HepG2 (cell line): ENCODE measurements at regions not wholly inside any gene's neighbourhood (a gene's known extent, or its start where the extent isn't known, plus 50 kb on each side); places are given as distances from the start of the nearest gene placed in this dataset.

Experiments
- ATAC-seq: fragments of 200-7000 bp; cut with Tn5 transposase; 3 replicates; pipeline ENCODE4 v1.9.1; 2020; ENCODE audit warnings: mild to moderate bottlenecking, moderate library complexity
- BruUV-seq: library from RNA; stranded (reverse); fragments of 400-500 nt; replicated peaks from 2 replicates; lab custom pipeline; 2021; lab: Mats Ljungman, UMichigan
- CTCF ChIA-PET: fragments of 300-600 bp; formaldehyde crosslinking; extraction: SDS; loops from one replicate; lab custom pipeline; 2021; ENCODE audit warnings: low total read pairs, inconsistent platforms, low intra/inter-chr PET ratio; lab: Yijun Ruan, JAX
- POLR2A ChIA-PET: fragments of 350-600 bp; sonication (Branson Sonifier 250); formaldehyde crosslinking; loops from one replicate; lab custom pipeline; 2020; ENCODE audit warnings: antibody characterized with exemption, inconsistent platforms; lab: Yijun Ruan, JAX
- DNase-seq: peaks from one replicate; pipeline ENCODE4 v3.0.0-alpha.2; 2015; ENCODE audit warnings: low spot score
- FAIRE-seq: peaks from 3 replicates; lab custom pipeline; 2011; peaks lifted over from hg19 to GRCh38; lab: Jason Lieb, UNC
- H2AFZ ChIP-seq: one replicate; pipeline ENCODE4 v1.6.1; 2011; ENCODE audit warnings: low read length, inconsistent platforms
- H3K27ac ChIP-seq: fragments of 300-600 bp; 3 replicates; pipeline ENCODE4 v1.8.0; 2011; ENCODE audit warnings: mixed run types, mild to moderate bottlenecking, mixed read lengths, low read length, inconsistent platforms; ENCODE audit not compliant: insufficient read depth; ENCODE audit errors: extremely low read length
- H3K27me3 ChIP-seq, 2 experiments: fragments of 200-600 bp in 1 of 2; 2 replicates in 1 of 2; 3 replicates in 1 of 2; pipeline versions ENCODE4 v1.6.0 to v1.8.0; 2011; ENCODE audit warnings: low read length in 2 of 2, mild to moderate bottlenecking in 2 of 2, moderate library complexity in 2 of 2, inconsistent platforms in 1 of 2; ENCODE audit not compliant: insufficient read depth in 2 of 2, control insufficient read depth in 1 of 2
- H3K36me3 ChIP-seq, 2 experiments: fragments of 200-600 bp in 1 of 2; replicated peaks in 1 of 2; 2 replicates in 1 of 2; 3 replicates in 1 of 2; pipeline versions ENCODE4 v1.5.1 to v1.8.0; 2011; ENCODE audit warnings: low read length in 2 of 2, inconsistent platforms in 1 of 2; ENCODE audit not compliant: insufficient read depth in 2 of 2, control insufficient read depth in 1 of 2
- H3K4me1 ChIP-seq: 2 replicates; pipeline ENCODE4 v1.5.1; 2012; ENCODE audit warnings: low read length, inconsistent platforms; ENCODE audit not compliant: insufficient read depth
- H3K4me2 ChIP-seq: 2 replicates; pipeline ENCODE4 v1.6.0; 2011; ENCODE audit warnings: low read depth, low read length, inconsistent platforms
- H3K4me3 ChIP-seq, 3 experiments: fragments of 200-600 bp in 1 of 3; sonication (generic), shearing (Covaris generic) in 1 of 3; replicated peaks in 1 of 3; 2 replicates each; pipeline ENCODE4 v1.5.1; 2011 to 2016; ENCODE audit warnings: low read length in 3 of 3, inconsistent platforms in 2 of 3, low read depth in 2 of 3, mild to moderate bottlenecking in 2 of 3, control low read depth in 1 of 3, mixed read lengths in 1 of 3; ENCODE audit not compliant: insufficient read depth in 1 of 3
- H3K79me2 ChIP-seq: one replicate; pipeline ENCODE4 v1.6.1; 2011; ENCODE audit warnings: low read length, inconsistent platforms; ENCODE audit not compliant: insufficient read depth
- H3K9ac ChIP-seq: 2 replicates; pipeline ENCODE4 v1.6.0; 2011; ENCODE audit warnings: mild to moderate bottlenecking, low read depth, low read length, inconsistent platforms; ENCODE audit not compliant: insufficient read depth
- H3K9me3 ChIP-seq: 2 replicates; pipeline ENCODE4 v1.5.1; 2012; ENCODE audit warnings: mild to moderate bottlenecking, low read length
- H4K20me1 ChIP-seq: 2 replicates; pipeline ENCODE4 v1.6.0; 2011; ENCODE audit warnings: inconsistent platforms, mild to moderate bottlenecking, low read length, moderate library complexity; ENCODE audit not compliant: insufficient read depth
- CBX1 ChIP-seq: IDR thresholded peaks from one replicate; pipeline ENCODE4 v1.6.1; 2016; ENCODE audit warnings: antibody characterized with exemption, low read depth
- DMAP1 ChIP-seq: IDR thresholded peaks from 2 replicates; pipeline ENCODE4 v1.6.1; 2016
- GPBP1L1 ChIP-seq: sonication (generic); formaldehyde crosslinking; IDR thresholded peaks from 2 replicates; pipeline ENCODE4 v1.5.0; 2020; ENCODE audit warnings: mild to moderate bottlenecking, missing genetic modification reagents
- GZF1 ChIP-seq: sonication (generic); formaldehyde crosslinking; IDR thresholded peaks from 2 replicates; pipeline ENCODE4 v1.5.1; 2020; ENCODE audit warnings: mild to moderate bottlenecking, missing genetic modification reagents
- KLF12 ChIP-seq: sonication (generic); formaldehyde crosslinking; IDR thresholded peaks from 2 replicates; pipeline ENCODE4 v1.4.0; 2020; ENCODE audit warnings: missing genetic modification reagents, borderline replicate concordance
- MED1 ChIP-seq: sonication (generic); formaldehyde crosslinking; IDR thresholded peaks from 2 replicates; pipeline ENCODE4 v1.4.0; 2020; ENCODE audit warnings: missing genetic modification reagents
- MIXL1 ChIP-seq: IDR thresholded peaks from 2 replicates; pipeline ENCODE4 v1.6.1; 2016
- NAIF1 ChIP-seq: sonication (generic); formaldehyde crosslinking; IDR thresholded peaks from 2 replicates; pipeline ENCODE4 v1.5.0; 2020; ENCODE audit warnings: mild to moderate bottlenecking, missing genetic modification reagents, borderline replicate concordance
- NCOA2 ChIP-seq: sonication (generic); formaldehyde crosslinking; IDR thresholded peaks from 2 replicates; pipeline ENCODE4 v1.8.0; 2022; ENCODE audit warnings: inconsistent platforms
- PAXIP1 ChIP-seq: sonication (generic); formaldehyde crosslinking; conservative IDR thresholded peaks from 2 replicates; pipeline ENCODE4 v1.4.0; 2020; ENCODE audit warnings: mild to moderate bottlenecking, missing genetic modification reagents, moderate library complexity
- SNRNP70 ChIP-seq: fragments of 200-400 bp; formaldehyde crosslinking; IDR thresholded peaks from 2 replicates; pipeline ENCODE4 v1.6.1; 2017; ENCODE audit warnings: mild to moderate bottlenecking, low read depth, low read length, moderate library complexity
- SOX6 ChIP-seq, 2 experiments: fragments of 450-650 bp in 1 of 2; sonication (generic) in 1 of 2; formaldehyde crosslinking in 1 of 2; IDR thresholded peaks; 2 replicates each; pipeline versions ENCODE4 v1.4.0 to v1.6.1; 2017 to 2020; ENCODE audit warnings: antibody characterized with exemption in 1 of 2, mild to moderate bottlenecking in 1 of 2, missing genetic modification reagents in 1 of 2
- TRIM24 ChIP-seq: sonication (generic); formaldehyde crosslinking; IDR thresholded peaks from 2 replicates; pipeline ENCODE4 v1.8.0; 2022; ENCODE audit warnings: mild to moderate bottlenecking, missing genetic modification reagents
- YY1 ChIP-seq: IDR thresholded peaks from 2 replicates; pipeline ENCODE4 v1.6.1; 2011; ENCODE audit warnings: low read length, low read depth, moderate library complexity, mild to moderate bottlenecking; ENCODE audit not compliant: insufficient read depth, insufficient replicate concordance
- ZNF230 ChIP-seq: sonication (generic); formaldehyde crosslinking; IDR thresholded peaks from 2 replicates; pipeline ENCODE4 v1.4.0; 2020; ENCODE audit warnings: mild to moderate bottlenecking, missing genetic modification reagents
- ZNF296 ChIP-seq: sonication (generic); formaldehyde crosslinking; conservative IDR thresholded peaks from 2 replicates; pipeline ENCODE4 v1.5.0; 2020; ENCODE audit warnings: mild to moderate bottlenecking, missing genetic modification reagents
- ZNF3 ChIP-seq: IDR thresholded peaks from 2 replicates; pipeline ENCODE4 v1.7.0; 2017; ENCODE audit warnings: inconsistent platforms
- ZNF441 ChIP-seq: sonication (generic); formaldehyde crosslinking; IDR thresholded peaks from 2 replicates; pipeline ENCODE4 v1.7.0; 2021; ENCODE audit warnings: missing genetic modification reagents, borderline replicate concordance
- WGBS: methylation state at CpG from one replicate; pipeline ENCODE4 v1.1.6; 2017; ENCODE audit warnings: low lambda C conversion rate; 5-methylcytosine and 5-hydroxymethylcytosine counted together
- in situ Hi-C: cut with HindIII; loops from 2 replicates; pipeline ENCODE4 v1.10.0; 2017; ENCODE audit warnings: low pct_unique_long_range_greater_than_20kb; ENCODE audit not compliant: extremely low pct_ligation_motif_present
- intact Hi-C: fragments of 100-400 bp; cut with micrococcal nuclease; formaldehyde crosslinking; loops from one replicate; pipeline ENCODE4 v1.10.0; 2022; ENCODE audit not compliant: unreplicated experiment
- TF ChIP-seq, protein P1 (sequence below): sonication (generic); formaldehyde crosslinking; IDR thresholded peaks from 2 replicates; pipeline ENCODE4 v1.4.0; 2020; ENCODE audit warnings: missing genetic modification reagents, borderline replicate concordance

- TF ChIP-seq MIXL1 (CRISPR knock-in tag) (no peak), GPBP1L1 (CRISPR knock-in tag) (no peak), CBX1 (no peak), KLF12 (no peak), GZF1 (CRISPR knock-in tag) (no peak), SOX6 (IDR thresholded peaks at IDR 0.05) (no peak), SOX6 (CRISPR knock-in tag; IDR thresholded peaks at IDR 0.05) (no peak), NCOA2 (CRISPR knock-in tag) (no peak), DMAP1 (CRISPR knock-in tag) (no peak), ZNF296 (CRISPR knock-in tag) (no peak), MED1 (CRISPR knock-in tag) (no peak), YY1 (no peak), SNRNP70 (no peak), NAIF1 (CRISPR knock-in tag) (no peak), ZNF230 (no peak), PAXIP1 (CRISPR knock-in tag) (no peak), ZNF3 (CRISPR knock-in tag) (no peak), TRIM24 (no peak), ZNF441 (no peak)
- TF ChIP-seq, protein P1, sequence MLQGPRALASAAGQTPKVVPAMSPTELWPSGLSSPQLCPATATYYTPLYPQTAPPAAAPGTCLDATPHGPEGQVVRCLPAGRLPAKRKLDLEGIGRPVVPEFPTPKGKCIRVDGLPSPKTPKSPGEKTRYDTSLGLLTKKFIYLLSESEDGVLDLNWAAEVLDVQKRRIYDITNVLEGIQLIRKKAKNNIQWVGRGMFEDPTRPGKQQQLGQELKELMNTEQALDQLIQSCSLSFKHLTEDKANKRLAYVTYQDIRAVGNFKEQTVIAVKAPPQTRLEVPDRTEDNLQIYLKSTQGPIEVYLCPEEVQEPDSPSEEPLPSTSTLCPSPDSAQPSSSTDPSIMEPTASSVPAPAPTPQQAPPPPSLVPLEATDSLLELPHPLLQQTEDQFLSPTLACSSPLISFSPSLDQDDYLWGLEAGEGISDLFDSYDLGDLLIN (CRISPR knock-in tag): no peak
- DNase-seq (no peak), ATAC-seq (no peak), FAIRE-seq (no peak)
- H3K9ac ChIP-seq: no peak overlapping the region
- no peaks in the 10 kb centered on the region for H4K20me1 ChIP-seq
- BruUV-seq: no TSS peak
- peaks cover 40% of the 10 kb centered on the region for H3K4me1 ChIP-seq
- ChIA-PET POLR2A (no interaction called here), CTCF (no interaction called here)
- intact Hi-C loops (no loop called here), in situ Hi-C loops (no loop called here)
- H3K27me3 ChIP-seq: peaks cover 0 to 8% of the 10 kb centered on the region in 2 experiments; a peak in 2 of 5 replicates
- no peak overlapping the region for H3K4me2 ChIP-seq
- H3K27ac ChIP-seq: no peak overlapping the region
- no peaks in the 10 kb centered on the region for H3K79me2 ChIP-seq
- H3K9me3 ChIP-seq: no peaks in the 10 kb centered on the region
- no peaks in the 10 kb centered on the region for H3K36me3 ChIP-seq
- no peak overlapping the region for H2AFZ ChIP-seq
- no peak overlapping the region for H3K4me3 ChIP-seq
- WGBS: 69% methylated on average over 10 of the region's 17 CpGs
Observed at GRCh38 chr15:100728371-100729201, 126.2 kb downstream of the ASB7 start.
